Endothelial cell of umbilical vein (primary cell): ENCODE measurements at regions not wholly inside any gene's neighbourhood (a gene's known extent, or its start where the extent isn't known, plus 50 kb on each side); places are given as distances from the start of the nearest gene placed in this dataset.

Experiments
- CTCF ChIP-seq, 2 donors: IDR thresholded peaks; 1 replicate in 1 of 2; 2 replicates in 1 of 2; pipeline ENCODE4 v1.5.1; 2011; ENCODE audit warnings: low read length in 2 of 2, mild to moderate bottlenecking in 2 of 2, moderate library complexity in 2 of 2, control low read depth in 1 of 2, inconsistent platforms in 1 of 2, low read depth in 1 of 2; ENCODE audit not compliant: insufficient read depth in 1 of 2; ENCODE audit errors: extremely low read depth in 1 of 2
- EZH2 ChIP-seq: IDR thresholded peaks from 2 replicates; pipeline ENCODE4 v1.6.1; 2012; ENCODE audit warnings: borderline replicate concordance, low read depth, mild to moderate bottlenecking, moderate library complexity, low read length, inconsistent platforms; ENCODE audit not compliant: severe bottlenecking
- FOS ChIP-seq: IDR thresholded peaks from 2 replicates; pipeline ENCODE4 v1.6.1; 2011; ENCODE audit warnings: mild to moderate bottlenecking, low read length, moderate library complexity, borderline replicate concordance; ENCODE audit not compliant: insufficient read depth
- JUN ChIP-seq: IDR thresholded peaks from 2 replicates; pipeline ENCODE4 v1.6.1; 2011; ENCODE audit warnings: borderline replicate concordance, low read depth; ENCODE audit not compliant: insufficient read length, insufficient read depth
- MYC ChIP-seq: IDR thresholded peaks from one replicate; pipeline ENCODE4 v1.6.1; 2011; ENCODE audit warnings: mild to moderate bottlenecking, low read depth, low read length
- POLR2A ChIP-seq: IDR thresholded peaks from 2 replicates; pipeline ENCODE4 v1.6.1; 2012; ENCODE audit warnings: low read depth, mild to moderate bottlenecking, control low read depth, low read length
- POLR2AphosphoS5 ChIP-seq: IDR thresholded peaks from 2 replicates; pipeline ENCODE4 v1.6.1; 2012; ENCODE audit warnings: low read depth, mild to moderate bottlenecking, control low read depth, low read length, moderate library complexity; ENCODE audit not compliant: insufficient read depth
- TF ChIP-seq, protein P1 (sequence below): IDR thresholded peaks from 2 replicates; pipeline ENCODE4 v1.6.1; 2011; ENCODE audit not compliant: insufficient read depth, insufficient read length

- no peak for TF ChIP-seq CTCF (IDR thresholded peaks at IDR 0.05; ENCODE audit: extremely low read depth in 1 of 2, insufficient read depth in 1 of 2, low read depth in 1 of 2, low read length in 2 of 2)
- TF ChIP-seq EZH2: no peak
- no peak for TF ChIP-seq POLR2AphosphoS5
- TF ChIP-seq MYC: no peak
- no peak for TF ChIP-seq JUN
- no peak for TF ChIP-seq POLR2A
- no peak for TF ChIP-seq FOS
- TF ChIP-seq, protein P1, sequence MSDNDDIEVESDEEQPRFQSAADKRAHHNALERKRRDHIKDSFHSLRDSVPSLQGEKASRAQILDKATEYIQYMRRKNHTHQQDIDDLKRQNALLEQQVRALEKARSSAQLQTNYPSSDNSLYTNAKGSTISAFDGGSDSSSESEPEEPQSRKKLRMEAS: no peak
Observed at GRCh38 chr2:180829261-180829660, 151.1 kb upstream of the UBE2E3 start.
